ENCODE measurements at regions not wholly inside any gene's neighbourhood (a gene's known extent, or its start where the extent isn't known, plus 50 kb on each side); places are given as distances from the start of the nearest gene placed in this dataset.

DNA sequence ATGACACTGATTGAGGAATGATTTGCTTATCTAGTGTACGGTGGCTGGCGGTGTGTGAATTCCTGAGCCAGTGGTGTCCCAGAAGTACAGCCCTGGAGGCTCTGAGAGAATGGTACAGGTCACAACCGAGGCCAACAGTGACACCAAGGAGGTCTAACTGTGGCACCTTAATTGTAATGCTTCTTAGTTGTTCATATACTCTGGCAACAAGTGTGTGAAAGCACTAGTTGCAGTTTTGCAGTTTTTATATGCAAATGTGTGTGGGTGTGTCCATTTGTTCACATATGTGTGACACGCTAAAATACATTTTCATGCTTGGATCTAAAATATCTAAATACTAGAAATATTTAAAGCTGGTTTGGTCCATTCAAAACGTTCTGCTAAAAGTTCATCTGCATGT is 185.3 kb upstream of the FMN2 start:
- TF ChIP-seq, protein P1, sequence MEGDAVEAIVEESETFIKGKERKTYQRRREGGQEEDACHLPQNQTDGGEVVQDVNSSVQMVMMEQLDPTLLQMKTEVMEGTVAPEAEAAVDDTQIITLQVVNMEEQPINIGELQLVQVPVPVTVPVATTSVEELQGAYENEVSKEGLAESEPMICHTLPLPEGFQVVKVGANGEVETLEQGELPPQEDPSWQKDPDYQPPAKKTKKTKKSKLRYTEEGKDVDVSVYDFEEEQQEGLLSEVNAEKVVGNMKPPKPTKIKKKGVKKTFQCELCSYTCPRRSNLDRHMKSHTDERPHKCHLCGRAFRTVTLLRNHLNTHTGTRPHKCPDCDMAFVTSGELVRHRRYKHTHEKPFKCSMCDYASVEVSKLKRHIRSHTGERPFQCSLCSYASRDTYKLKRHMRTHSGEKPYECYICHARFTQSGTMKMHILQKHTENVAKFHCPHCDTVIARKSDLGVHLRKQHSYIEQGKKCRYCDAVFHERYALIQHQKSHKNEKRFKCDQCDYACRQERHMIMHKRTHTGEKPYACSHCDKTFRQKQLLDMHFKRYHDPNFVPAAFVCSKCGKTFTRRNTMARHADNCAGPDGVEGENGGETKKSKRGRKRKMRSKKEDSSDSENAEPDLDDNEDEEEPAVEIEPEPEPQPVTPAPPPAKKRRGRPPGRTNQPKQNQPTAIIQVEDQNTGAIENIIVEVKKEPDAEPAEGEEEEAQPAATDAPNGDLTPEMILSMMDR (conservative IDR thresholded peaks at IDR 0.05) = no peak
- no peak for TF ChIP-seq EZH2 (IDR thresholded peaks at IDR 0.05; ENCODE audit: low read depth)

All from PC-9 (cell line).